ENCODE measurements at regions not wholly inside any gene's neighbourhood (a gene's known extent, or its start where the extent isn't known, plus 50 kb on each side); places are given as distances from the start of the nearest gene placed in this dataset.

GRCh38 chr21:20592463-20592862, 405.7 kb upstream of the NCAM2 start:
- Histone ChIP-seq H3K9me3 (peaks cover 0 to 16% of the 10 kb centered on the region in 2 donors), H3K36me3 (no peaks in the 10 kb centered on the region), H3K4me1 (no peaks in the 10 kb centered on the region), H3K4me3 (no peak overlapping the region), H3K27me3 (no peaks in the 10 kb centered on the region), H3K27ac (no peak overlapping the region)
- TF ChIP-seq CTCF (IDR thresholded peaks at IDR 0.05), result no peak
- ATAC-seq (no peak), DNase-seq (no peak)
- intact Hi-C loops (cut with DNase I), result no loop called here

GRCh38 chr21:20603236-20603635, 395.0 kb upstream of the NCAM2 start:
- H3K27me3 ChIP-seq, result no peaks in the 10 kb centered on the region
- ATAC-seq, result no peak
- no peaks in the 10 kb centered on the region for H3K36me3 ChIP-seq
- peaks cover 0 to 16% of the 10 kb centered on the region in 2 donors for H3K9me3 ChIP-seq
- H3K27ac ChIP-seq, result no peak overlapping the region
- H3K4me3 ChIP-seq, result no peak overlapping the region
- DNase-seq, result no peak
- no peak for TF ChIP-seq CTCF (IDR thresholded peaks at IDR 0.05)
- no peaks in the 10 kb centered on the region for H3K4me1 ChIP-seq
- intact Hi-C loops (cut with DNase I), result no loop called here

GRCh38 chr21:20611008-20611407, 387.2 kb upstream of the NCAM2 start:
- H3K4me1 ChIP-seq, result no peaks in the 10 kb centered on the region
- H3K27ac ChIP-seq, result no peak overlapping the region
- no peak for DNase-seq
- no peaks in the 10 kb centered on the region for H3K27me3 ChIP-seq
- no peak for TF ChIP-seq CTCF (IDR thresholded peaks at IDR 0.05)
- no peak for ATAC-seq
- intact Hi-C loops (cut with DNase I), result no loop called here
- no peaks in the 10 kb centered on the region for H3K36me3 ChIP-seq
- H3K4me3 ChIP-seq, result no peak overlapping the region
- H3K9me3 ChIP-seq, result peaks cover 0 to 10% of the 10 kb centered on the region in 2 donors

- Histone ChIP-seq H3K27me3 (no peaks in the 10 kb centered on the region), H3K36me3 (no peaks in the 10 kb centered on the region), H3K9me3 (peaks cover 0 to 7% of the 10 kb centered on the region in 2 donors), H3K27ac (no peak overlapping the region), H3K4me3 (no peak overlapping the region), H3K4me1 (no peaks in the 10 kb centered on the region)
- intact Hi-C loops (cut with DNase I), result no loop called here
- no peak for TF ChIP-seq CTCF (IDR thresholded peaks at IDR 0.05)
- no peak for DNase-seq
- no peak for ATAC-seq
These were observed 384.6 kb upstream of the NCAM2 start for GRCh38 chr21:20613654-20614053.

GRCh38 chr21:20617130-20617529, 381.1 kb upstream of the NCAM2 start:
- peak; percentile 98 for ATAC-seq
- intact Hi-C loops (cut with DNase I), result no loop called here
- Histone ChIP-seq H3K27me3 (no peaks in the 10 kb centered on the region), H3K27ac (no peak overlapping the region), H3K4me1 (no peaks in the 10 kb centered on the region), H3K36me3 (no peaks in the 10 kb centered on the region), H3K4me3 (no peak overlapping the region), H3K9me3 (peaks cover 0 to 6% of the 10 kb centered on the region in 2 donors)
- peak in 2 of 4 donors; percentile 9 to 34 for DNase-seq
- no peak for TF ChIP-seq CTCF (IDR thresholded peaks at IDR 0.05)

Measured in left lung (tissue), 4 donors.